A673 (cell line): ENCODE measurements at regions not wholly inside any gene's neighbourhood (a gene's known extent, or its start where the extent isn't known, plus 50 kb on each side); places are given as distances from the start of the nearest gene placed in this dataset.

ENCODE experiments used
- BruUV-seq: library from RNA; stranded (reverse); fragments of 400-500 nt; replicated peaks from 2 replicates; lab custom pipeline; 2021; lab: Mats Ljungman, UMichigan
- CTCF ChIA-PET: fragments of 300-600 bp; sonication (Branson Sonifier 250); formaldehyde crosslinking; loops from one replicate; lab custom pipeline; 2022; ENCODE audit warnings: antibody characterized with exemption; lab: Charles Lee
- POLR2A ChIA-PET: fragments of 300-600 bp; sonication (Branson Sonifier 250); formaldehyde crosslinking; loops from one replicate; lab custom pipeline; 2022; ENCODE audit warnings: antibody characterized with exemption; ENCODE audit not compliant: low non-redundant PET; lab: Charles Lee
- DNase-seq: peaks from one replicate; pipeline ENCODE4 v3.0.0-alpha.2; 2015; ENCODE audit warnings: low spot score
- H3K27ac ChIP-seq: fragments of 200-600 bp; sonication (generic); 2 replicates; pipeline ENCODE4 v1.5.1; 2016; ENCODE audit warnings: mixed run types, low read depth, mild to moderate bottlenecking, mixed read lengths, antibody characterized with exemption, low read length; ENCODE audit not compliant: poor library complexity, severe bottlenecking
- H3K27me3 ChIP-seq: fragments of 200-600 bp; sonication (generic); replicated peaks from 2 replicates; pipeline ENCODE4 v1.6.1; 2017; ENCODE audit warnings: mixed run types, low read depth, mild to moderate bottlenecking, mixed read lengths, antibody characterized with exemption, low read length; ENCODE audit not compliant: insufficient read depth, poor library complexity
- H3K36me3 ChIP-seq: fragments of 200-600 bp; sonication (generic); 2 replicates; pipeline ENCODE4 v1.6.1; 2016; ENCODE audit warnings: mixed run types, mild to moderate bottlenecking, mixed read lengths, antibody characterized with exemption, low read length; ENCODE audit not compliant: insufficient read depth, poor library complexity, severe bottlenecking
- H3K4me1 ChIP-seq: fragments of 200-600 bp; sonication (generic); 2 replicates; pipeline ENCODE4 v1.6.1; 2017; ENCODE audit warnings: mixed run types, mild to moderate bottlenecking, mixed read lengths, antibody characterized with exemption, low read length; ENCODE audit not compliant: insufficient read depth, poor library complexity, severe bottlenecking
- H3K4me3 ChIP-seq: fragments of 200-600 bp; sonication (generic); 2 replicates; pipeline ENCODE4 v1.5.1; 2016; ENCODE audit warnings: low read depth, mixed run types, mild to moderate bottlenecking, mixed read lengths, low read length; ENCODE audit not compliant: poor library complexity, severe bottlenecking
- H3K9me3 ChIP-seq: fragments of 200-600 bp; sonication (generic); 2 replicates; pipeline ENCODE4 v1.6.1; 2016; ENCODE audit warnings: mixed run types, low read depth, mild to moderate bottlenecking, mixed read lengths, antibody characterized with exemption, low read length; ENCODE audit not compliant: poor library complexity, severe bottlenecking
- EZH2 ChIP-seq: fragments of 200-600 bp; sonication (generic); IDR thresholded peaks from 2 replicates; pipeline ENCODE4 v1.6.1; 2017; ENCODE audit warnings: borderline replicate concordance, low read depth, mild to moderate bottlenecking, mixed read lengths, antibody characterized with exemption, low read length; ENCODE audit not compliant: poor library complexity, severe bottlenecking
- intact Hi-C: fragments of 100-400 bp; cut with micrococcal nuclease; formaldehyde crosslinking; loops from one replicate; pipeline ENCODE4 v1.10.0; 2022; ENCODE audit not compliant: unreplicated experiment
- TF ChIP-seq, protein P1 (sequence below): fragments of 300-800, 200-600 bp; sonication (generic); conservative IDR thresholded peaks from 2 replicates; pipeline ENCODE4 v1.5.1; 2017; ENCODE audit warnings: low read depth, mild to moderate bottlenecking, antibody characterized with exemption, low read length, moderate library complexity, mixed read lengths

DNA sequence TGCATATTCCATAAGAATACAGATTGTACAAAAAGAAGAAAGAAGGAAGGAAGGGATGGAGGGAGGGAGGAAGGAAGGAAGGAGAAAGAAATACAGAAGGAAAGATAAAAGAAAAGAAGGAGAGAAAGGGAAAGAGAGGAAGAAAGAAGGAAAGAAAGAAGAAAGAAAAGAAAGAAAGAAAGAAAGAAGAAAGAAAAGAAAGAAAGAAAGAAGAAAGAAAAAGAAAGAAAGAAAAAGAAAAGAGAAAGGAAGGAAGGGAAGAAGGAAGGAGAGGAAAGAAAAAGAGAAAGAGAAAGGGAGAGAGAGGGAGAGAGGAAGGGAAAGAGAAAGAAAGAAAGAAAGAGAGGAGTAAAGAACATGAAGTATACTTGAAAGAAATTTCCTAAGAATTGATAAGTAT, 577.9 kb upstream of the ALCAM start:
- Histone ChIP-seq H3K27ac (no peak overlapping the region), H3K4me3 (no peak overlapping the region), H3K9me3 (no peaks in the 10 kb centered on the region), H3K36me3 (no peaks in the 10 kb centered on the region), H3K4me1 (no peaks in the 10 kb centered on the region), H3K27me3 (no peaks in the 10 kb centered on the region)
- no peak for TF ChIP-seq EZH2
- TF ChIP-seq, protein P1, sequence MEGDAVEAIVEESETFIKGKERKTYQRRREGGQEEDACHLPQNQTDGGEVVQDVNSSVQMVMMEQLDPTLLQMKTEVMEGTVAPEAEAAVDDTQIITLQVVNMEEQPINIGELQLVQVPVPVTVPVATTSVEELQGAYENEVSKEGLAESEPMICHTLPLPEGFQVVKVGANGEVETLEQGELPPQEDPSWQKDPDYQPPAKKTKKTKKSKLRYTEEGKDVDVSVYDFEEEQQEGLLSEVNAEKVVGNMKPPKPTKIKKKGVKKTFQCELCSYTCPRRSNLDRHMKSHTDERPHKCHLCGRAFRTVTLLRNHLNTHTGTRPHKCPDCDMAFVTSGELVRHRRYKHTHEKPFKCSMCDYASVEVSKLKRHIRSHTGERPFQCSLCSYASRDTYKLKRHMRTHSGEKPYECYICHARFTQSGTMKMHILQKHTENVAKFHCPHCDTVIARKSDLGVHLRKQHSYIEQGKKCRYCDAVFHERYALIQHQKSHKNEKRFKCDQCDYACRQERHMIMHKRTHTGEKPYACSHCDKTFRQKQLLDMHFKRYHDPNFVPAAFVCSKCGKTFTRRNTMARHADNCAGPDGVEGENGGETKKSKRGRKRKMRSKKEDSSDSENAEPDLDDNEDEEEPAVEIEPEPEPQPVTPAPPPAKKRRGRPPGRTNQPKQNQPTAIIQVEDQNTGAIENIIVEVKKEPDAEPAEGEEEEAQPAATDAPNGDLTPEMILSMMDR: no peak
- no TSS peak for BruUV-seq
- CTCF ChIA-PET: no interaction called here
- intact Hi-C loops: no loop called here
- no peak for DNase-seq
- POLR2A ChIA-PET: no interaction called here

GRCh38 chr3:104791331-104791730, 575.4 kb upstream of the ALCAM start:
- CTCF ChIA-PET: no interaction called here
- Histone ChIP-seq H3K9me3 (no peaks in the 10 kb centered on the region), H3K27ac (no peak overlapping the region), H3K4me3 (no peak overlapping the region), H3K4me1 (no peaks in the 10 kb centered on the region), H3K27me3 (no peaks in the 10 kb centered on the region), H3K36me3 (no peaks in the 10 kb centered on the region)
- no peak for TF ChIP-seq EZH2
- TF ChIP-seq, protein P1: no peak
- no TSS peak for BruUV-seq
- POLR2A ChIA-PET: no interaction called here
- DNase-seq: no peak
- intact Hi-C loops: no loop called here

DNA sequence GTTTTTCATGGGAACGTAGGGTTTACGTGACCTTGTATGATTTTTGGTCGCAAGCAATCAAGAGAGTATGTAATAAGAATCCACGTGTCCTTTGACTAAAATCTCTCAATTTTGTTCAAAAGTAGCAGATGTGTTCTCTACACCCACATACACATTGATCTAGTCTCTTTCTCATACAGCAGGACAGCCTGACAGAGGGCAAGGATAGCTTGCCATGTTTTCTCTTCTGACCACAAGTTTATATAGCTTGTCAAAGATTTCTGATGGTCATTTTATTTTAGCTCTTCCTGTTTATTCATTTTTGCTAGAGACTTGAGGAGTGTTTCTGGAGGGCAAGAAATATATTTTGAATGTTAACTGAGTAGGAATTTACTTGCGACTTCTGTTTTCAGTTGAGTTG, 570.2 kb upstream of the ALCAM start:
- Histone ChIP-seq H3K27me3 (no peaks in the 10 kb centered on the region), H3K4me1 (no peaks in the 10 kb centered on the region), H3K27ac (no peak overlapping the region), H3K9me3 (no peaks in the 10 kb centered on the region), H3K36me3 (no peaks in the 10 kb centered on the region), H3K4me3 (no peak overlapping the region)
- BruUV-seq: no TSS peak
- no peak for TF ChIP-seq EZH2
- no peak for DNase-seq
- CTCF ChIA-PET: no interaction called here
- POLR2A ChIA-PET: interaction anchor here (0.6 kb wide), 1 partner anchor 443 kb away, joined by 3 read pairs; no protein-coding TSS in a partner anchor
- intact Hi-C loops: no loop called here

DNA sequence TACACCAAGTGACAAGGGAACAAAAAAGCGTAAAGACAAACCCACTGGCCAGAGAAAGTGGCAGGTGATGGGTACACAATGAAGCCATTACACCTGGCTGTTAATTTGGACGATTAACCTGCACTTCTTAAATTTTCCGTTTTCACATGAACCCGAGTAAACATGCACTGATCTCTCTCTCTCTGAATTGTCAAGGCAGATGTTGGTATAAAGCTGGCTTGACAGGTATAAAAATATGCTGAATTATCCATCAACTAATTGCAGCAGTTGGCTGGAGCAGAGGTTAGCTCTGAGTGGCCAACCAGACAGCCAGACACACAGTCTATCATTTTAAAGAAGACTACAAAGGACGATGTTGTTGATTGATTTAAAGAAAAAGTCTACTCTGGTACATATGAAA, 561.7 kb upstream of the ALCAM start:
- no TSS peak for BruUV-seq
- Histone ChIP-seq H3K9me3 (no peaks in the 10 kb centered on the region), H3K4me3 (no peak overlapping the region), H3K4me1 (peaks cover 7% of the 10 kb centered on the region), H3K27ac (no peak overlapping the region), H3K27me3 (no peaks in the 10 kb centered on the region), H3K36me3 (no peaks in the 10 kb centered on the region)
- TF ChIP-seq EZH2: no peak
- TF ChIP-seq, protein P1: no peak
- ChIA-PET CTCF (interaction anchor here (0.8 kb wide), 1 partner anchor 20 kb away, joined by 3 read pairs; no protein-coding TSS in a partner anchor), POLR2A (no interaction called here)
- DNase-seq: no peak
- intact Hi-C loops: no loop called here
